ENCODE measurements at regions not wholly inside any gene's neighbourhood (a gene's known extent, or its start where the extent isn't known, plus 50 kb on each side); places are given as distances from the start of the nearest gene placed in this dataset.

DNA sequence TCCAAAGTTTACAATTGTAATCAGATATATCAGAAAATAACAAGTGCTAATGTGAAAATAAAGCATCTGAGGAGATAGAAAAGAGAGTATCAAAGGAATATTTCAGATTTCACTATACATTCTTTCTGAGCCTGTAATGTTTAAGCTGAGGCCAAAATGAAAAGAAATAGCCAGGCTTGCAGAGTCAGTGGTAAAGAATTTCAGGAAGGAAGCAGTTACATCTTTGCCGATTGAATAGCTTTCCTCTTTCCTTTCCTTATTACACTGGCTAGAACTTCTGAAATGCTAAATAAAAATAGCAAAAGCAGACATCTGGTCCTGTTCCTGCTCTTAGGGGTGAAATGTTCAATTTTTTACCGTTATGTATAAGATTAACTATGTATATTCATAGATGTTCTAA lies 1441.6 kb upstream of the PCDH7 start:
- DNase-seq (ENCODE audit: low read depth, low spot score), result no peak
- H3K4me3 ChIP-seq (ENCODE audit: low read depth, low read length), result no peak overlapping the region
- ChIA-PET CTCF (no interaction called here), POLR2A (no interaction called here)
- TF ChIP-seq, protein P1, sequence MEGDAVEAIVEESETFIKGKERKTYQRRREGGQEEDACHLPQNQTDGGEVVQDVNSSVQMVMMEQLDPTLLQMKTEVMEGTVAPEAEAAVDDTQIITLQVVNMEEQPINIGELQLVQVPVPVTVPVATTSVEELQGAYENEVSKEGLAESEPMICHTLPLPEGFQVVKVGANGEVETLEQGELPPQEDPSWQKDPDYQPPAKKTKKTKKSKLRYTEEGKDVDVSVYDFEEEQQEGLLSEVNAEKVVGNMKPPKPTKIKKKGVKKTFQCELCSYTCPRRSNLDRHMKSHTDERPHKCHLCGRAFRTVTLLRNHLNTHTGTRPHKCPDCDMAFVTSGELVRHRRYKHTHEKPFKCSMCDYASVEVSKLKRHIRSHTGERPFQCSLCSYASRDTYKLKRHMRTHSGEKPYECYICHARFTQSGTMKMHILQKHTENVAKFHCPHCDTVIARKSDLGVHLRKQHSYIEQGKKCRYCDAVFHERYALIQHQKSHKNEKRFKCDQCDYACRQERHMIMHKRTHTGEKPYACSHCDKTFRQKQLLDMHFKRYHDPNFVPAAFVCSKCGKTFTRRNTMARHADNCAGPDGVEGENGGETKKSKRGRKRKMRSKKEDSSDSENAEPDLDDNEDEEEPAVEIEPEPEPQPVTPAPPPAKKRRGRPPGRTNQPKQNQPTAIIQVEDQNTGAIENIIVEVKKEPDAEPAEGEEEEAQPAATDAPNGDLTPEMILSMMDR (IDR thresholded peaks at IDR 0.05; ENCODE audit: insufficient read depth, low read length, missing control alignments), result no peak

DNA sequence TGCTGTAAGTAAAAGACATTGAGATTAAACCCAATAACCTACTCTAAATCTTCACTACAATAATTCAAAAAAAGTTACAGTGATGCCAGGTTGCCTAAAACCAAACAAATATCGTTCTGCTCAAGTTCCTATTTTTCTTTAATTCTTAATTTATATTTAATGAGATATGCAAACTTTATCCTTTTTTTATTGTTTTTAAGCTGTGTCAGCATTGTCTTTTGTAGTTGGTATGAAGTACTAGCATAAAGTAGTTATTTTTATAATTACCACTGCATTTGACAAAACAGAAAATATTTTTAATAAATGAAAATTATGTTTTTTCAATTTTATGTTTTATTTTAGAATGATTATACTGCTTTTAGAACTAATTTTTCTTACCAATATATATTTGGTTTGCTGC lies 1431.1 kb upstream of the PCDH7 start:
- ChIA-PET CTCF (no interaction called here), POLR2A (no interaction called here)
- DNase-seq (ENCODE audit: low read depth, low spot score), result no peak
- no peak overlapping the region for H3K4me3 ChIP-seq (ENCODE audit: low read depth, low read length)
- TF ChIP-seq, protein P1 (IDR thresholded peaks at IDR 0.05; ENCODE audit: insufficient read depth, low read length, missing control alignments), result no peak

DNA sequence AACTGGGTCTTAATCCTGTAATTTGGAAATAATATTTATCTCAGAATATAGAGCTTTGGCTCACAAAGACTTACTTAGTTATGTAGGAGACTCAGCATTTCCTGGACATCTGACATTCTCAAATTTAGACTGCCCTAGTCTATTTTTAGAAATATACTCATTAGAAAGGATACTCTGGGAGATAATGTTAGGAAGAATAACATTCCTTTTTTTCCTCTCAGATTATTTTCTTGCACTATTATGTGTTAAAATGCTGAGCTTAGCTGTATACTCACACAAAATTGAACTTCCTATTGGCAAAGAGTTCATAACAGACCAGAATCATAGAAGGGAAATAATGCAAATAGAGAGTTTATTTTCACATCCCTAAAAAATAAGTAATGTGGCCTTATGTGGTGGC lies 1424.9 kb upstream of the PCDH7 start:
- ChIA-PET POLR2A (no interaction called here), CTCF (no interaction called here)
- no peak for DNase-seq (ENCODE audit: low read depth, low spot score)
- TF ChIP-seq, protein P1 (IDR thresholded peaks at IDR 0.05; ENCODE audit: insufficient read depth, low read length, missing control alignments), result no peak
- no peak overlapping the region for H3K4me3 ChIP-seq (ENCODE audit: low read depth, low read length)

DNA sequence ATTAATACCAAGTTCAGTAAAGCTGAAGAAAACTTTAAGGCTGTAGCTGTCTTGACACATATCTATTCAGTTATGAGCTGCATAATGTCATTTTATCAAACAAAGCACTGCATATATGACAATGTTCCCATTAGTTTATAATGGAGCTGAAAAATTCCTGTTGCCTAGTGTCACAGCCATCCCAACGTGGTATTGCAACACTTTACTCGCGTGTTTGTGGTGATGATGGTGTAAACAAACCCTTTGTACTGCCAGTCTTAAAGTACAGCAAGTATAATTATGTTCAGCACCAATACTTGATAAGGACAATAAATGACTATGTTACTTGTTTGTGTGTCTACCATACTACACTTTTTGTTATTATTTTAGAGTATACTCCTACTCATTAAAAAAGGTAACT lies 1415.6 kb upstream of the PCDH7 start:
- TF ChIP-seq, protein P1 (IDR thresholded peaks at IDR 0.05; ENCODE audit: insufficient read depth, low read length, missing control alignments), result no peak
- CTCF ChIA-PET, result no interaction called here
- POLR2A ChIA-PET, result no interaction called here
- DNase-seq (ENCODE audit: low read depth, low spot score), result no peak
- H3K4me3 ChIP-seq (ENCODE audit: low read depth, low read length), result no peak overlapping the region

DNA sequence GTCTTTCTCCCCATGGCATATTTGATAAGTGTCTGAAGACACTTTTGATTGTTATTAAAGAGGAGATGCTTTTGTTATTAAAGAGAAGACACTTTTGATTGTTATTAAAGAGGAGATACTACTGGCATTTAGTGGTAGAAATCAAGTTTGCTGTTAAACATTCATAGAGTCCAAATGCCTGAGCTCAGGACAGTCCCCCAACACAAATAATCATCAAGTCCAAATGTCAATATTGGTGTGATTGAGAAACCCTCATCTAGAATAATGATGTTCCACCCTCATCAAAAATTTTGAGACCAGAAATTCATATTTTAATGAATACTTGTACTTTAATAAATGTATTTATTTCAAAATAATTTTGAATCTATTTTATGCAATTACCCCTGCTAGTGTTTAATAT lies 1412.9 kb upstream of the PCDH7 start:
- no peak overlapping the region for H3K4me3 ChIP-seq (ENCODE audit: low read depth, low read length)
- DNase-seq (ENCODE audit: low read depth, low spot score), result no peak
- ChIA-PET POLR2A (no interaction called here), CTCF (no interaction called here)
- TF ChIP-seq, protein P1 (IDR thresholded peaks at IDR 0.05; ENCODE audit: insufficient read depth, low read length, missing control alignments), result no peak

DNA sequence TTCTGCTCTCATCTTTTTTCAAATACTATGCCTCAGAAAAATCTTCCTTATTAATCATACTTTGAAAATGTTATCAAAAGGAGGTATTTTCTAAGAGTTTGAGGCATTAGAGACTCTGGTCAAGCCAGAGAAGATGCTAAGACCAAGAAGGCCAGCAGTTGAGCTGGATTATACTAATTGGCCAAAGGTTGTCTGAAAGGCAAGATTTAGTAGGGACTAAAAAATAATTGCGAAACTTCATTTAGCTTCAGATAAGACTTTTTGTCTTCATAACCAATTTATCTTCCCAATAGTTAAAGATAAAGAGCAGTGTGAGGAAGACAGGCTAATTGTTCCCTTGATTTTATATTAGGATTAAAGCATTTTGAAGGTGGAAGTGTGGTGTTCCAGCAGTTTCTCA lies 1412.4 kb upstream of the PCDH7 start:
- POLR2A ChIA-PET, result no interaction called here
- H3K4me3 ChIP-seq (ENCODE audit: low read depth, low read length), result no peak overlapping the region
- no peak for DNase-seq (ENCODE audit: low read depth, low spot score)
- TF ChIP-seq, protein P1 (IDR thresholded peaks at IDR 0.05; ENCODE audit: insufficient read depth, low read length, missing control alignments), result no peak
- CTCF ChIA-PET, result no interaction called here
